ENCODE measurements at regions not wholly inside any gene's neighbourhood (a gene's known extent, or its start where the extent isn't known, plus 50 kb on each side); places are given as distances from the start of the nearest gene placed in this dataset.

GRCh38 chr7:80563561-80564327, 51.9 kb upstream of the GNAT3 start:
- ChIA-PET CTCF (no interaction called here), POLR2A (no interaction called here)
- TF ChIP-seq EZH2 (IDR thresholded peaks at IDR 0.05; ENCODE audit: borderline replicate concordance, insufficient read depth, low read depth, low read length, poor library complexity, severe bottlenecking) (no peak), CTCF (IDR thresholded peaks at IDR 0.05) (no peak)
- H3K4me3 Mint-ChIP-seq: no peak overlapping the region
- no peak overlapping the region for H3K27ac Mint-ChIP-seq
- no peaks in the 10 kb centered on the region for H3K79me2 ChIP-seq (ENCODE audit: control insufficient read depth, insufficient read depth, low read length)
- no peak overlapping the region for H2AFZ ChIP-seq (ENCODE audit: insufficient read depth, low read depth, low read length, poor library complexity, severe bottlenecking)
- H3K9ac ChIP-seq (ENCODE audit: low read length): no peak overlapping the region
- no peaks in the 10 kb centered on the region for H3K4me1 ChIP-seq (ENCODE audit: control insufficient read depth in 2 of 2, insufficient read depth in 2 of 2, low read length in 2 of 2)
- H3K27ac ChIP-seq (ENCODE audit: low read length in 2 of 2): no peak overlapping the region
- no peaks in the 10 kb centered on the region for H3K4me1 Mint-ChIP-seq
- no peak overlapping the region for H3K4me2 ChIP-seq (replicated peaks; ENCODE audit: low read depth, low read length, poor library complexity, severe bottlenecking)
- ATAC-seq (ENCODE audit: low read depth): no peak
- H3K36me3 ChIP-seq (replicated peaks in 1 of 2; ENCODE audit: control extremely low read depth in 1 of 2, control insufficient read depth in 1 of 2, extremely low read depth in 1 of 2, insufficient read depth in 2 of 2, low read length in 1 of 2): no peaks in the 10 kb centered on the region
- no peaks in the 10 kb centered on the region for H4K20me1 ChIP-seq (ENCODE audit: control insufficient read depth, insufficient read depth, low read length, poor library complexity, severe bottlenecking)
- peaks cover 5% of the 10 kb centered on the region for H3K9me3 Mint-ChIP-seq (ENCODE audit: insufficient read depth)
- 62% methylated on average over 6 of the region's 7 CpGs for WGBS (ENCODE audit: insufficient coverage)
- intact Hi-C loops (cut with micrococcal nuclease): no loop called here
- no peak overlapping the region for H3K4me3 ChIP-seq (ENCODE audit: control extremely low read depth in 1 of 5, extremely low read depth in 1 of 5, insufficient read depth in 1 of 5, low read depth in 2 of 5, low read length in 4 of 5)
- DNase-seq: no peak
- no peaks in the 10 kb centered on the region for H3K27me3 Mint-ChIP-seq
- H3K9me3 ChIP-seq (ENCODE audit: control extremely low read depth in 1 of 3, control insufficient read depth in 2 of 3, insufficient read depth in 1 of 3, low read length in 2 of 3): peaks cover 0 to 25% (median 0%) of the 10 kb centered on the region in 3 donors
- H3K27me3 ChIP-seq (replicated peaks in 1 of 4; ENCODE audit: control extremely low read depth in 1 of 4, control insufficient read depth in 3 of 4, insufficient read depth in 4 of 4, low read length in 3 of 4): no peaks in the 10 kb centered on the region

- Histone ChIP-seq H3K79me2 (ENCODE audit: control insufficient read depth, insufficient read depth, low read length) (no peaks in the 10 kb centered on the region), H3K4me2 (replicated peaks; ENCODE audit: low read depth, low read length, poor library complexity, severe bottlenecking) (no peak overlapping the region), H3K9me3 (ENCODE audit: control extremely low read depth in 1 of 3, control insufficient read depth in 2 of 3, insufficient read depth in 1 of 3, low read length in 2 of 3) (peaks cover 0 to 25% (median 0%) of the 10 kb centered on the region in 3 donors), H3K27me3 (replicated peaks in 1 of 4; ENCODE audit: control extremely low read depth in 1 of 4, control insufficient read depth in 3 of 4, insufficient read depth in 4 of 4, low read length in 3 of 4) (no peaks in the 10 kb centered on the region), H3K9ac (ENCODE audit: low read length) (no peak overlapping the region), H3K27ac (ENCODE audit: low read length in 2 of 2) (no peak overlapping the region), H4K20me1 (ENCODE audit: control insufficient read depth, insufficient read depth, low read length, poor library complexity, severe bottlenecking) (no peaks in the 10 kb centered on the region), H3K36me3 (replicated peaks in 1 of 2; ENCODE audit: control extremely low read depth in 1 of 2, control insufficient read depth in 1 of 2, extremely low read depth in 1 of 2, insufficient read depth in 2 of 2, low read length in 1 of 2) (no peaks in the 10 kb centered on the region), H3K4me1 (ENCODE audit: control insufficient read depth in 2 of 2, insufficient read depth in 2 of 2, low read length in 2 of 2) (no peaks in the 10 kb centered on the region), H3K4me3 (ENCODE audit: control extremely low read depth in 1 of 5, extremely low read depth in 1 of 5, insufficient read depth in 1 of 5, low read depth in 2 of 5, low read length in 4 of 5) (no peak overlapping the region), H2AFZ (ENCODE audit: insufficient read depth, low read depth, low read length, poor library complexity, severe bottlenecking) (no peak overlapping the region)
- intact Hi-C loops (cut with micrococcal nuclease): no loop called here
- Mint-ChIP-seq H3K9me3 (ENCODE audit: insufficient read depth) (peaks cover 3% of the 10 kb centered on the region), H3K4me1 (no peaks in the 10 kb centered on the region), H3K4me3 (no peak overlapping the region), H3K27ac (no peak overlapping the region), H3K27me3 (no peaks in the 10 kb centered on the region)
- no peak for TF ChIP-seq CTCF (IDR thresholded peaks at IDR 0.05)
- no peak for TF ChIP-seq EZH2 (IDR thresholded peaks at IDR 0.05; ENCODE audit: borderline replicate concordance, insufficient read depth, low read depth, low read length, poor library complexity, severe bottlenecking)
- POLR2A ChIA-PET: no interaction called here
- DNase-seq (no peak), ATAC-seq (ENCODE audit: low read depth) (no peak)
- CTCF ChIA-PET: no interaction called here
- 91% methylated on average over 3 of the region's 3 CpGs for WGBS (ENCODE audit: insufficient coverage)
Measured at GRCh38 chr7:80565554-80565953, 53.7 kb upstream of the GNAT3 start.
